ENCODE measurements at regions not wholly inside any gene's neighbourhood (a gene's known extent, or its start where the extent isn't known, plus 50 kb on each side); places are given as distances from the start of the nearest gene placed in this dataset.

- no TSS peak for BruUV-seq (replicated peaks)
- ChIA-PET CTCF (no interaction called here), RAD21 (ENCODE audit: low non-redundant PET in 1 of 2, low total read pairs in 2 of 2, uncharacterized antibody in 2 of 2, unreplicated experiment in 2 of 2) (no interaction called here), POLR2A (no interaction called here)
- intact Hi-C loops (cut with micrococcal nuclease): no loop called here
- H3K27me3 ChIP-seq (ENCODE audit: insufficient read depth, low read length): no peaks in the 10 kb centered on the region
- no peak for DNase-seq (ENCODE audit: low read depth, low spot score)
- H3K9me3 ChIP-seq (ENCODE audit: control insufficient read depth in 1 of 2, insufficient read depth in 1 of 2, low read depth in 1 of 2, low read length in 2 of 2): peaks cover 4 to 9% of the 10 kb centered on the region in 2 experiments; a peak in 1 of 4 replicates
- no peaks in the 10 kb centered on the region for H3K79me2 ChIP-seq (ENCODE audit: insufficient read depth, low read length)
- H3K9ac ChIP-seq (ENCODE audit: low read length): no peak overlapping the region
- no peak overlapping the region for H3K4me2 ChIP-seq (ENCODE audit: low read length)
- H3K9me2 ChIP-seq (ENCODE audit: insufficient read depth): no peaks in the 10 kb centered on the region
- H2AFZ ChIP-seq (ENCODE audit: low read depth, low read length, poor library complexity, severe bottlenecking): no peak overlapping the region
- H4K20me1 ChIP-seq (ENCODE audit: insufficient read depth): no peaks in the 10 kb centered on the region
- TF ChIP-seq SRF (IDR thresholded peaks at IDR 0.05; ENCODE audit: low read depth): no peak
- TF ChIP-seq, protein P1, sequence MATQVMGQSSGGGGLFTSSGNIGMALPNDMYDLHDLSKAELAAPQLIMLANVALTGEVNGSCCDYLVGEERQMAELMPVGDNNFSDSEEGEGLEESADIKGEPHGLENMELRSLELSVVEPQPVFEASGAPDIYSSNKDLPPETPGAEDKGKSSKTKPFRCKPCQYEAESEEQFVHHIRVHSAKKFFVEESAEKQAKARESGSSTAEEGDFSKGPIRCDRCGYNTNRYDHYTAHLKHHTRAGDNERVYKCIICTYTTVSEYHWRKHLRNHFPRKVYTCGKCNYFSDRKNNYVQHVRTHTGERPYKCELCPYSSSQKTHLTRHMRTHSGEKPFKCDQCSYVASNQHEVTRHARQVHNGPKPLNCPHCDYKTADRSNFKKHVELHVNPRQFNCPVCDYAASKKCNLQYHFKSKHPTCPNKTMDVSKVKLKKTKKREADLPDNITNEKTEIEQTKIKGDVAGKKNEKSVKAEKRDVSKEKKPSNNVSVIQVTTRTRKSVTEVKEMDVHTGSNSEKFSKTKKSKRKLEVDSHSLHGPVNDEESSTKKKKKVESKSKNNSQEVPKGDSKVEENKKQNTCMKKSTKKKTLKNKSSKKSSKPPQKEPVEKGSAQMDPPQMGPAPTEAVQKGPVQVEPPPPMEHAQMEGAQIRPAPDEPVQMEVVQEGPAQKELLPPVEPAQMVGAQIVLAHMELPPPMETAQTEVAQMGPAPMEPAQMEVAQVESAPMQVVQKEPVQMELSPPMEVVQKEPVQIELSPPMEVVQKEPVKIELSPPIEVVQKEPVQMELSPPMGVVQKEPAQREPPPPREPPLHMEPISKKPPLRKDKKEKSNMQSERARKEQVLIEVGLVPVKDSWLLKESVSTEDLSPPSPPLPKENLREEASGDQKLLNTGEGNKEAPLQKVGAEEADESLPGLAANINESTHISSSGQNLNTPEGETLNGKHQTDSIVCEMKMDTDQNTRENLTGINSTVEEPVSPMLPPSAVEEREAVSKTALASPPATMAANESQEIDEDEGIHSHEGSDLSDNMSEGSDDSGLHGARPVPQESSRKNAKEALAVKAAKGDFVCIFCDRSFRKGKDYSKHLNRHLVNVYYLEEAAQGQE (IDR thresholded peaks at IDR 0.05; ENCODE audit: low read depth): no peak
- TF ChIP-seq, protein P2, sequence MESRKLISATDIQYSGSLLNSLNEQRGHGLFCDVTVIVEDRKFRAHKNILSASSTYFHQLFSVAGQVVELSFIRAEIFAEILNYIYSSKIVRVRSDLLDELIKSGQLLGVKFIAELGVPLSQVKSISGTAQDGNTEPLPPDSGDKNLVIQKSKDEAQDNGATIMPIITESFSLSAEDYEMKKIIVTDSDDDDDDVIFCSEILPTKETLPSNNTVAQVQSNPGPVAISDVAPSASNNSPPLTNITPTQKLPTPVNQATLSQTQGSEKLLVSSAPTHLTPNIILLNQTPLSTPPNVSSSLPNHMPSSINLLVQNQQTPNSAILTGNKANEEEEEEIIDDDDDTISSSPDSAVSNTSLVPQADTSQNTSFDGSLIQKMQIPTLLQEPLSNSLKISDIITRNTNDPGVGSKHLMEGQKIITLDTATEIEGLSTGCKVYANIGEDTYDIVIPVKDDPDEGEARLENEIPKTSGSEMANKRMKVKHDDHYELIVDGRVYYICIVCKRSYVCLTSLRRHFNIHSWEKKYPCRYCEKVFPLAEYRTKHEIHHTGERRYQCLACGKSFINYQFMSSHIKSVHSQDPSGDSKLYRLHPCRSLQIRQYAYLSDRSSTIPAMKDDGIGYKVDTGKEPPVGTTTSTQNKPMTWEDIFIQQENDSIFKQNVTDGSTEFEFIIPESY (IDR thresholded peaks at IDR 0.05; ENCODE audit: extremely low read depth, insufficient replicate concordance, low read length): no peak
- no peak for TF ChIP-seq CBX3 (IDR thresholded peaks at IDR 0.05; ENCODE audit: low read depth)
- TF ChIP-seq EZH2 (IDR thresholded peaks at IDR 0.05): no peak
- H3K4me1 ChIP-seq (ENCODE audit: control insufficient read depth in 1 of 2, insufficient read depth in 2 of 2, low read length in 2 of 2): no peaks in the 10 kb centered on the region
- H3K27ac ChIP-seq (ENCODE audit: low read depth, low read length): no peak overlapping the region
- no peaks in the 10 kb centered on the region for H3K36me3 ChIP-seq (ENCODE audit: control insufficient read depth in 1 of 2, insufficient read depth in 2 of 2, low read length in 2 of 2)
- no peak overlapping the region for H3K4me3 ChIP-seq (replicated peaks in 1 of 2; ENCODE audit: low read depth in 1 of 2, low read length in 2 of 2)
- no peak for ATAC-seq
Measured at GRCh38 chr7:42511027-42511426, 274.0 kb upstream of the GLI3 start.
